Superior temporal gyrus (tissue), 1 donor: ENCODE measurements at regions not wholly inside any gene's neighbourhood (a gene's known extent, or its start where the extent isn't known, plus 50 kb on each side); places are given as distances from the start of the nearest gene placed in this dataset.
A peak's percentile ranks its signal among the peaks of the same experiment; 100 is the strongest.
"Not testable (repeated sequence)": the region's sequence is repeated elsewhere in the genome, so short reads cannot be mapped to it uniquely, and the experiment has no call there.

Experiments
- DNase-seq: peaks from one replicate; pipeline ENCODE4 v3.0.0-alpha.2; 2016; ENCODE audit errors: extremely low spot score

GRCh38 chr7:142501434-142501833 is 243.6 kb upstream of the PRSS58 start:
- no peak for DNase-seq

- DNase-seq, result no peak
Observed at GRCh38 chr7:142500366-142500765, 242.5 kb upstream of the PRSS58 start.

DNA sequence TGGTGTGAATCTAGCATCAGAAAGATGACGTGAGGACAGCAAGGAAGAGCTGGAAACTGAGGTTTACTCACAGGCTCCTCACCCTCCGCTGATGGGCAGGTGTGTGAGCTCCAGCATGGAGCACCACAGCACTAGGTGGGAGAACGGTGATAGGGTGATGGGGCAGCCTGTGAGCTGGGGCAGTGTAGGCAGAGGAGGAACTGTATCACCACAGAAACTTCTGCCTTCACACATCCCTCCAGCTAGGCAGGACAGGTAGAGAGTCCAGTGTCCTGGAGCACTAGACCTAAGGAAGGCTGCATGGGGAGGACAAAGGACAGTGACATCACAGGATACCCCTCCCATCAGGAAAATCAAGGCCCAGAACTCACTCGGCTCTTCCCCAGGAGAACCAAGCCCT is 241.8 kb upstream of the PRSS58 start:
- no peak for DNase-seq

- no peak for DNase-seq
Observed at GRCh38 chr7:142498364-142498763, 240.5 kb upstream of the PRSS58 start.

DNA sequence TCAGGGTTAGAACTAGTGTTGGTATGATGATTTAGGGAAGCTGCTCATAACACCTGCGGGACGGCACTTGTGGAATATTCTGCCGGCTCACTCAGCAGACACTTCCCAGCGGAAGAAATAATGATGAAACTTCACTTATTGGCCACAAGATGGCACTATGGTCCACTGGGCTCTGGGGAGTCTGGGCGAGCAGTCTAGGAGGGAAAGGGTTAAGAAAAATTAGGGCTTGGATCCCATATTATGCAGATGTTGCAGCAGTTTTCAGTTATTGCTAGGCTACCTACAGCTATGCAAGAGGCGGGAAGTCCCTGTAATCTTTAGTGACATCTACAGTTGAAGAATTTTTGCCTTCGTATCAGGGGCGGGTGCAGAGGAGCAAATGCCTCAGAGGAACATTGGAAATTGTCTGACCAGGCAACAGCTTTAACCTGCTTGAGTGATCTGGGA is 238.7 kb upstream of the PRSS58 start:
- DNase-seq, result peak; percentile 74

GRCh38 chr7:142495879-142496278 is 238.0 kb upstream of the PRSS58 start:
- DNase-seq, result not testable (repeated sequence)

GRCh38 chr7:142495301-142495700 is 237.4 kb upstream of the PRSS58 start:
- DNase-seq, result not testable (repeated sequence)

- no peak for DNase-seq
Observed at GRCh38 chr7:142494021-142494420, 236.2 kb upstream of the PRSS58 start.

DNA sequence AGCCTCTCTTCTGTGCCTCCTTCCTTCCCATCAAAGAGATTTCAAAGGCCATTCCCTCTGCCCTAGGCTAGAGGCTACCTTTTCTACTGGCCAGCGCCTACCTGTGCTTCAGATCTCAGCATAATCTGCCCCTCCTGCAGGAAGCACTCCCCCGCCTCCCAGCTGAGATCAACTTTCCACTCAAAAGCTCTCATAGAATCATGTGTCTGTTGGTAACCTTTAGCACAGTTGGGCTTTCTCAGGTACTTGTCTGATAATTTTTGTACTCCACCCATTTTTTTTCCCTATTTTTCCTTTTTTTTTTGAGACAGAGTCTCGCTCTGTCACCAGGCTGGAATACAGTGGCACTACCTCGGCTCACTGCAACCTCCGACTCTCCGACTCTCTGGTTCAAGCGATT is 231.0 kb upstream of the PRSS58 start:
- no peak for DNase-seq

GRCh38 chr7:142488036-142488633 is 230.3 kb upstream of the PRSS58 start:
- no peak for DNase-seq

- DNase-seq, result not testable (repeated sequence)
Observed at GRCh38 chr7:142487565-142487964, 229.7 kb upstream of the PRSS58 start.

DNA sequence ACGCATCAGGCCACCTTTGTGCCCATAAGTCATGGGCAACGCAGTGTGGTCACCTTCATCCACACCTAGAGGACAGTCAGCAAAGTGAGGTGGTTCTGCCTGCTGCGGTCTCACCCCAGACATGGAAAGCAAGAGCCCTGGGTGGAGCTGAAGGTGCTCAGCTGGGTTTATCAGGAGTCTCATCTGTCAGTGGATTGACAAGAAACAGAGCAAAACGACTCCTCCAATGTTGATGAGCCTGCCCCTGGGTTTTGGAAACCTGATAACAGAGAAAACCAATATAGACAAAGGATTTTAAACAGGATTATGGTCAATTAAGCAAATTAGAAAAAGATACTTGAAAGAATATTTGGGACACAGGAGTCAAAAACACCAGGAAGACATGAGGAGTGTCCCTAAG is 229.3 kb upstream of the PRSS58 start:
- DNase-seq, result no peak

DNA sequence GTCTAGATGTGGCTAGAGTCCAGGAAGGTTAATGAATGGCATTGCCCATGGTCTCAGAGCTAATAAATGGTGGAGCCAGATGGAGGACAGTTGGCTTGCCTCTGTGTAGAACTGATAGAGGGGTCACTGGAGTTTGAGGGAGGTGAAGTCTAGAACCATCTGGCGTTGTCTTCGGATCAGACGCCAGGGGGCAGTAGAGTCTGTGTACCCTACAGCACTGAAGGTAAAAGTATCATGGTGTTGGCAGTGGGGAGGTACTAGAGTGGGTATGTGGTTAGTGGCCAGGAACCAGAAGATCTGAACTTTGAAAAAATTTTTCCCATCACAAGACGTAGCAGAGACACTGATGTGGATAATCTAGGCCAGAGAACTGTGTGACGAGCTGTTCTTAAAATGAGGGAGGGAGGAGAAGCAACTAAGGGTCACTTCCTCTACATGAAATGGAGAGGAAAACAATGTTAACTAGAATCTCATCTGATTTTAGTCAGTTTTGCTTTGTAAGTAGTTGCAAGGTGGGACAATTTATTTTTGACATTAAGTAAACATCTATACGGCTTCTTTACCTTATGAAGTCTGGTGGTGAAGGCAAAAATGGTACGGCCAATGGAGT is 227.9 kb upstream of the PRSS58 start:
- no peak for DNase-seq

DNA sequence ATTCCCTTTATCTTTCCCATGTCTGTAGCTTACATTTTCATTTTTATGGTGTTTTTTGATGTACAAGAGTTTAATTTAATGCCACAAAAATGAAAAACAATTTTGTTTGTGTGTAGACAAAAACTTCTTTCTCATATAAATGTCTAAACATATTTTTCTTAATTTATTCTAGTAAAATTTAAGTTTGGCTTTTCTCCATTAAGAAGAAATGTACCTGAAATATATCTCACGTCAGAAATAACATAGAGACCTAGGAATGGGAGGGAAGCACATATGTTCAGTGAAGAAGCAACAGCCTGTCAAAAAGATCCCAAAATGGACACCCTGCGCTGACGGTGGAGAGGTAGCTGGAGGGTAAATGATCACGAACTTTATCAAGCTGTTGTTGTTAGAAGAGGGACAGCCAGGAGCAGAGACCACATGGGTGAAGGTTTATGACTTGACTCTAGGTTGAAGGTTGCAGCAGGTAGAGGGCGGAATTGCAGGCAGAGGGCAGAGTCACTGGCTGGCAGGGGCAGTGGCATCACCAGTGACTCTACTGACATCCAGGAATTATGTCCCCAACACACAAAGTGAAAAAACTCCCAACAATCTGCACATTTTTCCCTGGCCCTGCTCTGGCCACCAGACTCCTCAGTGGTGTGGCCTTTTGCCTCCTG is 225.9 kb upstream of the PRSS58 start:
- DNase-seq, result no peak

GRCh38 chr7:142482891-142483658 is 225.2 kb upstream of the PRSS58 start:
- peak; percentile 75 for DNase-seq

DNA sequence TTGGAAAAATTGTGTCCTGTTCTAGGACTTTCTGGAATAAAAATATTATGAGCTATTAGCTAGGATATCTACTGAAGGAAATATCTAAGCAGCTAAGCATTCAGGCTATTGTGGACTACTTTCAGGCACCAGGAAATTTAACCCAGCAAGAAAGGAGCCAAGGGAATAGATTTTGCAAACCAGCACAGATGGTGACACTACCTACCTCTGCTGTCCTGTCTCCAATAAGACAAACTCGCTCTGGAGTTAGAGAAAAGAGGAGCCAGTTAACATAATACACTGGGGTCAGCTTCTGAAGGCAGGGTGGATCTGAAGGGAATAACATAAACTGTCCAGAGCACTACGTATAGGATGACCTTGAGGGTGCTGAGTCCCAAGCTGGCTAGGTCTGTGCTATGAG is 223.7 kb upstream of the PRSS58 start:
- no peak for DNase-seq

GRCh38 chr7:142478479-142479220 is 220.8 kb upstream of the PRSS58 start:
- peak; percentile 68 for DNase-seq

DNA sequence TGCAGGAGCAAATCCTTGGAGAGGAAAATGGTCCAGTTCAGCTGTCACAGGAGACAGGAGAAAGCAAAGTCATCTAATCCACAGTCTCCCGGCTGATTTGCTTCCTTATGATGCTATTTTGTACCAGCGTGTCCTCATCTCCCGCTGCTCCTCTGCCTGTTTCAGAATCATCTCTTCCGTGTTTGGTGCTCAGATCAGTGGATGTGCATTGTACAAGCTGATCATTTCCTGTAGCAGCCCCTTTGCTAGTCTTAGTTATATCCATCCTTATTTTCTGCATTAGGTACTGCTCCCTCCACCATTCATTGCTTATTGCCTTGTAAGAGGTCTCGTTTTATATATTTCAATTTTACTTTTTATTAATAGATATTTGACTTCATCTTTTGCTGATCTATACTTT is 219.9 kb upstream of the PRSS58 start:
- DNase-seq, result not testable (repeated sequence)

GRCh38 chr7:142477079-142477651 is 219.3 kb upstream of the PRSS58 start:
- DNase-seq, result no peak

DNA sequence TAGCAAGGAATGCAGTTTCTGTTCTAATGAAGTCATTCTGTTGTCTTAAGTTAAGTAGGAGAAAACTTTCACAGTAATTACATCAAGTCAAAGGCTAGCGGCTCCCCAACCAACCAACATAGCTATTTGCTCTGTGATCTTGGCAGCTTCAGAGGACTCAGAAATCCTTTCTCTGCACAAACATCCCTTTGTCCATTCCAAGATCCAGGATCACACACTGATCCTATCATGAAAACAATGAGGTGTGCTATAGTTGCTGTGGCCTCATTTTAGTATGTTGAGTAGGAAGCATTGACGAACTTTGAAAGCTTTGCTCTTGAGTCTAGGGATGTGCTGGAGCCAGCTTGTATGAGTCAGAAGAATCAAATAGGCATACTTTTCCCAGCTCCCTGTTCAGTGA is 218.2 kb upstream of the PRSS58 start:
- DNase-seq, result no peak

DNA sequence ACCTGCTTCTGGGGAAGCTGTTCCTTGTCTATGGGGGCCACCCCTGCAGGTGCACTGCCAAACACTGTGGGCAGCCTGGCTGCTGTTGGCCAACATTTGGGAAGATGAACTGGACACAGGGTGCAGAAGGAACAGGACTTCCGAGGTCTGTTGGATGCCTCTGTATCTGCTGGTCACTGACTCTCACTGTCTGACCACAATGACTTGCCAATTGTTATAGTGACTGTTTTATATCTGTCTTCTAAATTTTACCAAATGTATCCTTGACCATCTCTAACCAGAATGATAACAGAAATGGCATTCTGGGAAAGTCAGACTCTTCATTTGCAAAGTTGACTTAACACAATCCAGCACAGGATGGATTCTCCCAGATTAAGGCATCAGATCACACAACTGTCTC is 214.0 kb upstream of the PRSS58 start:
- DNase-seq, result no peak

- no peak for DNase-seq
Observed at GRCh38 chr7:142470544-142470830, 212.6 kb upstream of the PRSS58 start.
